HUDEP-2 (cell line): ENCODE measurements at regions not wholly inside any gene's neighbourhood (a gene's known extent, or its start where the extent isn't known, plus 50 kb on each side); places are given as distances from the start of the nearest gene placed in this dataset.

ENCODE experiments used
- DNase-seq, 76 experiments: peaks; one replicate each; lab custom pipeline; 2025; ENCODE audit not compliant: unreplicated experiment in 76 of 76; lab: John Stamatoyannopoulos, UW

- no peak for DNase-seq
Measured at GRCh38 chr5:115379622-115380344, 83.3 kb upstream of the CCDC112 start.

GRCh38 chr5:115378754-115379153 is 82.3 kb upstream of the CCDC112 start:
- DNase-seq = no peak

GRCh38 chr5:115377468-115378217 is 81.2 kb upstream of the CCDC112 start:
- DNase-seq = peak in 1 of 76 experiments; percentile 6

GRCh38 chr5:115375893-115376292 is 79.4 kb upstream of the CCDC112 start:
- no peak for DNase-seq

- no peak for DNase-seq
Measured at GRCh38 chr5:115374057-115374775, 77.8 kb upstream of the CCDC112 start.

- no peak for DNase-seq
Measured at GRCh38 chr5:115372146-115372545, 75.7 kb upstream of the CCDC112 start.

GRCh38 chr5:115369430-115370144 is 73.1 kb upstream of the CCDC112 start:
- DNase-seq = peak in 1 of 76 experiments; percentile 14

GRCh38 chr5:115366223-115366622 is 69.8 kb upstream of the CCDC112 start:
- peak in 68 of 76 experiments; percentile 8 to 92 (median 66) for DNase-seq

- DNase-seq = no peak
Measured at GRCh38 chr5:115363879-115364278, 67.4 kb upstream of the CCDC112 start.

- no peak for DNase-seq
Measured at GRCh38 chr5:115360046-115360685, 63.7 kb upstream of the CCDC112 start.

- DNase-seq = no peak
Measured at GRCh38 chr5:115355767-115356381, 59.4 kb upstream of the CCDC112 start.

GRCh38 chr5:115355095-115355494 is 58.6 kb upstream of the CCDC112 start:
- DNase-seq = no peak

GRCh38 chr5:115354246-115354645 is 57.8 kb upstream of the CCDC112 start:
- peak in 11 of 76 experiments; percentile 6 to 60 (median 24) for DNase-seq

- DNase-seq = no peak
Measured at GRCh38 chr5:115352571-115352970, 56.1 kb upstream of the CCDC112 start.

- no peak for DNase-seq
Measured at GRCh38 chr5:115351356-115352195, 55.1 kb upstream of the CCDC112 start.

GRCh38 chr5:115350894-115351293 is 54.4 kb upstream of the CCDC112 start:
- no peak for DNase-seq

GRCh38 chr5:115349001-115349817 is 52.8 kb upstream of the CCDC112 start:
- DNase-seq = peak in 10 of 76 experiments; percentile 3 to 40 (median 10)

GRCh38 chr5:115348175-115348574 is 51.7 kb upstream of the CCDC112 start:
- no peak for DNase-seq
